ENCODE measurements at regions not wholly inside any gene's neighbourhood (a gene's known extent, or its start where the extent isn't known, plus 50 kb on each side); places are given as distances from the start of the nearest gene placed in this dataset.

GRCh38 chr10:130642926-130643325, 506.7 kb downstream of the GLRX3 start:
- no peak overlapping the region for H3K27ac Mint-ChIP-seq
- CTCF ChIA-PET, result no interaction called here
- H3K4me1 Mint-ChIP-seq, result no peaks in the 10 kb centered on the region

GRCh38 chr10:130647341-130647740, 511.1 kb downstream of the GLRX3 start:
- Histone ChIP-seq H3K9me3 (no peaks in the 10 kb centered on the region), H3K27me3 (replicated peaks in 1 of 2; ENCODE audit: control insufficient read depth in 2 of 2, extremely low read depth in 1 of 2, insufficient read depth in 2 of 2, low read length in 1 of 2) (peaks cover 0 to 3% of the 10 kb centered on the region in 2 experiments), H3K4me3 (ENCODE audit: control insufficient read depth in 1 of 2, extremely low read depth in 1 of 2, low read length in 1 of 2) (no peak overlapping the region), H3K36me3 (ENCODE audit: control insufficient read depth in 2 of 2, extremely low read depth in 1 of 2, insufficient read depth in 1 of 2, low read length in 1 of 2) (no peaks in the 10 kb centered on the region), H3K4me1 (ENCODE audit: control insufficient read depth in 1 of 2, extremely low read depth in 1 of 2, insufficient read depth in 2 of 2, low read length in 2 of 2) (no peaks in the 10 kb centered on the region), H3K27ac (ENCODE audit: low read length) (no peak overlapping the region)
- DNase-seq (no peak), ATAC-seq (replicated peaks in 1 of 4) (no peak)
- H3K4me3 Mint-ChIP-seq, result no peak overlapping the region
- no peaks in the 10 kb centered on the region for H3K36me3 Mint-ChIP-seq
- no peak overlapping the region for H3K27ac Mint-ChIP-seq
- ChIA-PET CTCF (no interaction called here), POLR2A (no interaction called here)
- peaks cover 0 to 2% (median 0%) of the 10 kb centered on the region in 3 donors for H3K9me3 Mint-ChIP-seq
- H3K27me3 Mint-ChIP-seq, result peaks cover 2 to 3% of the 10 kb centered on the region in 2 donors
- 82% methylated on average over 4 of the region's 6 CpGs for WGBS (ENCODE audit: insufficient coverage)
- H3K4me1 Mint-ChIP-seq, result no peaks in the 10 kb centered on the region

More at GRCh38 chr10:130642926-130643325, 506.7 kb downstream of the GLRX3 start:
- H3K4me1 ChIP-seq (ENCODE audit: control insufficient read depth in 1 of 2, extremely low read depth in 1 of 2, insufficient read depth in 2 of 2, low read length in 2 of 2), result no peaks in the 10 kb centered on the region
- Mint-ChIP-seq H3K36me3 (no peaks in the 10 kb centered on the region), H3K4me3 (no peak overlapping the region), H3K27me3 (peaks cover 2 to 4% of the 10 kb centered on the region in 2 donors), H3K9me3 (peaks cover 0 to 2% (median 0%) of the 10 kb centered on the region in 3 donors)
- DNase-seq, result no peak
- no peaks in the 10 kb centered on the region for H3K36me3 ChIP-seq (ENCODE audit: control insufficient read depth in 2 of 2, extremely low read depth in 1 of 2, insufficient read depth in 1 of 2, low read length in 1 of 2)
- POLR2A ChIA-PET, result no interaction called here
- H3K27me3 ChIP-seq (replicated peaks in 1 of 2; ENCODE audit: control insufficient read depth in 2 of 2, extremely low read depth in 1 of 2, insufficient read depth in 2 of 2, low read length in 1 of 2), result peaks cover 0 to under 1% of the 10 kb centered on the region in 2 experiments
- no peaks in the 10 kb centered on the region for H3K9me3 ChIP-seq
- H3K4me3 ChIP-seq (ENCODE audit: control insufficient read depth in 1 of 2, extremely low read depth in 1 of 2, low read length in 1 of 2), result no peak overlapping the region
- WGBS (ENCODE audit: insufficient coverage), result no CpG with 5 or more reads among the region's 4 CpGs
- ATAC-seq (replicated peaks in 1 of 4), result no peak
- no peak overlapping the region for H3K27ac ChIP-seq (ENCODE audit: low read length)

GRCh38 chr10:130648807-130649206, 512.6 kb downstream of the GLRX3 start:
- Histone ChIP-seq H3K27me3 (replicated peaks in 1 of 2; ENCODE audit: control insufficient read depth in 2 of 2, extremely low read depth in 1 of 2, insufficient read depth in 2 of 2, low read length in 1 of 2) (peaks cover 0 to 6% of the 10 kb centered on the region in 2 experiments), H3K4me1 (ENCODE audit: control insufficient read depth in 1 of 2, extremely low read depth in 1 of 2, insufficient read depth in 2 of 2, low read length in 2 of 2) (no peaks in the 10 kb centered on the region), H3K4me3 (ENCODE audit: control insufficient read depth in 1 of 2, extremely low read depth in 1 of 2, low read length in 1 of 2) (no peak overlapping the region), H3K27ac (ENCODE audit: low read length) (no peak overlapping the region), H3K36me3 (ENCODE audit: control insufficient read depth in 2 of 2, extremely low read depth in 1 of 2, insufficient read depth in 1 of 2, low read length in 1 of 2) (no peaks in the 10 kb centered on the region), H3K9me3 (no peaks in the 10 kb centered on the region)
- Mint-ChIP-seq H3K27ac (no peak overlapping the region), H3K4me3 (no peak overlapping the region), H3K4me1 (no peaks in the 10 kb centered on the region), H3K9me3 (peaks cover 0 to 2% (median 0%) of the 10 kb centered on the region in 3 donors), H3K36me3 (no peaks in the 10 kb centered on the region), H3K27me3 (peaks cover 0 to 3% of the 10 kb centered on the region in 2 donors)
- DNase-seq (no peak), ATAC-seq (replicated peaks in 1 of 4) (no peak)
- ChIA-PET CTCF (no interaction called here), POLR2A (no interaction called here)
- WGBS (ENCODE audit: insufficient coverage), result 77% methylated on average over 10 of the region's 10 CpGs

DNA sequence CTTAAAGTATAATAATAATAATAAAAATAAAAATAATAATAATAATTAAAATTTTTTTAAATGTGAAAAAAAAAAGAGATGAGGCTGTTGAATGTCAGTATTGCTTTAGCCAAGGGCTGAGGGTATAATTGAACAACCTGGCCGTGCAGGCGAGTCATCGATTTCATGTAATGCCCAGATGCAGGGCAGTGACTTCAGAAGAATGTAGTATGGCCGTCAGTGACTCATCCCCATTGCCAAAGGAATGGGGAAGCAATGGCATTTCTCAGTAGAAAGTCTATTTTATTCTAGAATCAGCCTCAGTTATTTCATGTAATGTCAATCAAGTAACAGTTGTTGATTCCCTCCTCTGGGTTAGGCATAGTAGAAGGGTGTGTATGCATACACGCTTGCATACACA, 516.4 kb downstream of the GLRX3 start:
- CTCF ChIA-PET, result no interaction called here
- WGBS (ENCODE audit: insufficient coverage), result 96% methylated on average over 3 of the region's 5 CpGs

DNA sequence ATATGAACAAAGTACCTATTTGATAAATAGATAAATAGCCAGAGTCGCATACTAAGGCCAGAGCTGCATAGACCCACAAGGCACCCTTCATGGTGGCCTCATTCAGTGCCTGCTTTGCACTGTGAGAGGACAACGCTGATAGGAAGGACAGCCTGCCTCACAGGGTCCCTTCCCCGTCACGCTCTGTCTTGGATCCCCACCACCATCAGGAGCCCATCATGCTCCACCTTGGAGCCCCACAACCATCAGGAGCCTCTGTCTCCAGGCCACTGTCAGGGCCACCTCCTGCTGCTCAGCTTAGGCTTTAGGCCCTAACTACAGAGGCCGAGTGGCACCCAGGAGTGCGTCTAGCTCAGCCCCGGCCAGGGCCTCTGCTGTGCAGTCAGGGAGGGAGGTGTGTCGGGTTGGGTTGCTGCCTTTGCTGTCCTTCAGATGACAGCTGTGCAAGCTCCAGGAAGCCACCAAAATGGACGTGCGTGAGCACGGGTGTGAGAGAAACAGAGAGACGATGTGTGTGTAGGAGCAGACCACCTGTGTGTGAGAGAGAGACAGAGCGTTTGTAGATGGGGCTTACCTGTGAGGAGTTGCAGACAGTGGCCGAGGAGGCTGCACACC, 516.9 kb downstream of the GLRX3 start:
- H3K4me1 Mint-ChIP-seq, result no peaks in the 10 kb centered on the region
- no peaks in the 10 kb centered on the region for H3K36me3 ChIP-seq (ENCODE audit: control insufficient read depth in 2 of 2, extremely low read depth in 1 of 2, insufficient read depth in 1 of 2, low read length in 1 of 2)
- H3K27me3 ChIP-seq (replicated peaks in 1 of 2; ENCODE audit: control insufficient read depth in 2 of 2, extremely low read depth in 1 of 2, insufficient read depth in 2 of 2, low read length in 1 of 2), result peaks cover 0 to 13% of the 10 kb centered on the region in 2 experiments
- H3K9me3 Mint-ChIP-seq, result no peaks in the 10 kb centered on the region
- no peak overlapping the region for H3K27ac Mint-ChIP-seq
- H3K9me3 ChIP-seq, result no peaks in the 10 kb centered on the region
- WGBS (ENCODE audit: insufficient coverage), result 88% methylated on average over 11 of the region's 14 CpGs
- H3K4me3 Mint-ChIP-seq, result no peak overlapping the region
- no peak for DNase-seq
- POLR2A ChIA-PET, result no interaction called here
- H3K27ac ChIP-seq (ENCODE audit: low read length), result no peak overlapping the region
- peaks cover 0 to 3% of the 10 kb centered on the region in 2 donors for H3K27me3 Mint-ChIP-seq
- no peak overlapping the region for H3K4me3 ChIP-seq (ENCODE audit: control insufficient read depth in 1 of 2, extremely low read depth in 1 of 2, low read length in 1 of 2)
- H3K4me1 ChIP-seq (ENCODE audit: control insufficient read depth in 1 of 2, extremely low read depth in 1 of 2, insufficient read depth in 2 of 2, low read length in 2 of 2), result no peaks in the 10 kb centered on the region
- H3K36me3 Mint-ChIP-seq, result no peaks in the 10 kb centered on the region
- CTCF ChIA-PET, result no interaction called here
- no peak for ATAC-seq (replicated peaks in 1 of 4)

More for the DNA sequence above, 516.4 kb downstream of the GLRX3 start:
- H3K27ac Mint-ChIP-seq, result no peak overlapping the region
- Histone ChIP-seq H3K4me3 (ENCODE audit: control insufficient read depth in 1 of 2, extremely low read depth in 1 of 2, low read length in 1 of 2) (no peak overlapping the region), H3K9me3 (no peaks in the 10 kb centered on the region), H3K36me3 (ENCODE audit: control insufficient read depth in 2 of 2, extremely low read depth in 1 of 2, insufficient read depth in 1 of 2, low read length in 1 of 2) (no peaks in the 10 kb centered on the region), H3K27ac (ENCODE audit: low read length) (no peak overlapping the region), H3K27me3 (replicated peaks in 1 of 2; ENCODE audit: control insufficient read depth in 2 of 2, extremely low read depth in 1 of 2, insufficient read depth in 2 of 2, low read length in 1 of 2) (peaks cover 0 to 13% of the 10 kb centered on the region in 2 experiments), H3K4me1 (ENCODE audit: control insufficient read depth in 1 of 2, extremely low read depth in 1 of 2, insufficient read depth in 2 of 2, low read length in 2 of 2) (no peaks in the 10 kb centered on the region)
- ATAC-seq (replicated peaks in 1 of 4) (no peak), DNase-seq (no peak)
- no peak overlapping the region for H3K4me3 Mint-ChIP-seq
- no peaks in the 10 kb centered on the region for H3K9me3 Mint-ChIP-seq
- peaks cover 0 to 3% of the 10 kb centered on the region in 2 donors for H3K27me3 Mint-ChIP-seq
- H3K4me1 Mint-ChIP-seq, result no peaks in the 10 kb centered on the region
- H3K36me3 Mint-ChIP-seq, result no peaks in the 10 kb centered on the region
- POLR2A ChIA-PET, result no interaction called here

- H3K27ac ChIP-seq (ENCODE audit: low read length), result no peak overlapping the region
- H3K36me3 ChIP-seq (ENCODE audit: control insufficient read depth in 2 of 2, extremely low read depth in 1 of 2, insufficient read depth in 1 of 2, low read length in 1 of 2), result no peaks in the 10 kb centered on the region
- H3K36me3 Mint-ChIP-seq, result no peaks in the 10 kb centered on the region
- no peak overlapping the region for H3K4me3 ChIP-seq (ENCODE audit: control insufficient read depth in 1 of 2, extremely low read depth in 1 of 2, low read length in 1 of 2)
- no peaks in the 10 kb centered on the region for H3K4me1 ChIP-seq (ENCODE audit: control insufficient read depth in 1 of 2, extremely low read depth in 1 of 2, insufficient read depth in 2 of 2, low read length in 2 of 2)
- ChIA-PET CTCF (no interaction called here), POLR2A (no interaction called here)
- H3K4me3 Mint-ChIP-seq, result no peak overlapping the region
- H3K27me3 ChIP-seq (replicated peaks in 1 of 2; ENCODE audit: control insufficient read depth in 2 of 2, extremely low read depth in 1 of 2, insufficient read depth in 2 of 2, low read length in 1 of 2), result peaks cover 0 to 13% of the 10 kb centered on the region in 2 experiments
- no peak overlapping the region for H3K27ac Mint-ChIP-seq
- no peaks in the 10 kb centered on the region for H3K9me3 ChIP-seq
- no peaks in the 10 kb centered on the region for H3K27me3 Mint-ChIP-seq
- H3K9me3 Mint-ChIP-seq, result no peaks in the 10 kb centered on the region
- H3K4me1 Mint-ChIP-seq, result no peaks in the 10 kb centered on the region
- no peak for DNase-seq
- WGBS (ENCODE audit: insufficient coverage), result 88% methylated on average over 19 of the region's 20 CpGs
- no peak for ATAC-seq (replicated peaks in 1 of 4)
Observed at GRCh38 chr10:130654726-130655125, 518.5 kb downstream of the GLRX3 start.

Measured in T-cell (primary cell).